C4-2B (cell line): ENCODE measurements at regions not wholly inside any gene's neighbourhood (a gene's known extent, or its start where the extent isn't known, plus 50 kb on each side); places are given as distances from the start of the nearest gene placed in this dataset.

Experiments
- H3K27ac ChIP-seq: fragments of 450-650 bp; 2 replicates; pipeline ENCODE4 v1.5.1; 2017
- CTCF ChIP-seq: fragments of 450-650 bp; conservative IDR thresholded peaks from 2 replicates; pipeline ENCODE4 v1.5.1; 2017; ENCODE audit warnings: mild to moderate bottlenecking
- ZFX ChIP-seq: fragments of 450-650 bp; IDR thresholded peaks from 2 replicates; pipeline ENCODE4 v1.6.1; 2017

GRCh38 chr20:53829255-53829723, 235.7 kb upstream of the ZNF217 start:
- H3K27ac ChIP-seq, result peak overlapping the region; percentile 58; the same call in 1 of the 2 replicates
- TF ChIP-seq ZFX, result no peak
- no peak for TF ChIP-seq CTCF

DNA sequence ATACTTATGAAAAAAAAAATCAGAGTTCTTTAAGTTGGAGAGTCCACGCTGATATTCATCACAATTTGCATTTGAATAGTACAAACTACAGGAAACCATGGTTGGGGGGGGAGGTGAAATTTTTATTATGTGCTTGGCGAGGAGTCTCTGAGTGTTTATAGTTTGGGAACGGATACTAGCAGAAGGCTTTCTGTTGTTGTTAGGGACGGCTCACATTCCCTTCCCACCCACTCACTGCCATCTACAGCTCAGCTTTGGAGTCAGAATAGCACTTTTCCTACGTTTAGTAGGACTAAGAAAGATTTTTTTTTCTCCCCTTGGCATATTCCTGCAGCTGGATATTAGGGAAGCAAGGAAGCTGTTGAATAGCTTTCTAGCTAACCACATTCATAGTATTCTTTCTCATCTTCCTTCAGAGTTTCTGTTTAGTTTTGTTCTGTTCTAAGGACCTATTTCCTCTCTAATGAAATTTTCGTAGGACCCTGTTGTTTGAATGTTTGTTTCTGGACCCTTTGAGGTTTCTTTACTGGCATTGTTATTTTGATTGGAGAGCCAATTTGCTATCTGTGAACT, 235.1 kb upstream of the ZNF217 start:
- peak overlapping the region; percentile 58; the same call in 1 of the 2 replicates for H3K27ac ChIP-seq

GRCh38 chr20:53828088-53828681, 234.5 kb upstream of the ZNF217 start:
- TF ChIP-seq CTCF (no peak), ZFX (no peak)
- H3K27ac ChIP-seq, result peak overlapping the region; percentile 58; the same call in 1 of the 2 replicates

More for the DNA sequence above, 235.1 kb upstream of the ZNF217 start:
- no peak for TF ChIP-seq ZFX
- no peak; the same call in none of the 2 replicates for TF ChIP-seq CTCF

GRCh38 chr20:53827292-53828087, 233.9 kb upstream of the ZNF217 start:
- TF ChIP-seq ZFX (no peak), CTCF (no peak)
- H3K27ac ChIP-seq, result no peak overlapping the region; the same call in 1 of the 2 replicates

DNA sequence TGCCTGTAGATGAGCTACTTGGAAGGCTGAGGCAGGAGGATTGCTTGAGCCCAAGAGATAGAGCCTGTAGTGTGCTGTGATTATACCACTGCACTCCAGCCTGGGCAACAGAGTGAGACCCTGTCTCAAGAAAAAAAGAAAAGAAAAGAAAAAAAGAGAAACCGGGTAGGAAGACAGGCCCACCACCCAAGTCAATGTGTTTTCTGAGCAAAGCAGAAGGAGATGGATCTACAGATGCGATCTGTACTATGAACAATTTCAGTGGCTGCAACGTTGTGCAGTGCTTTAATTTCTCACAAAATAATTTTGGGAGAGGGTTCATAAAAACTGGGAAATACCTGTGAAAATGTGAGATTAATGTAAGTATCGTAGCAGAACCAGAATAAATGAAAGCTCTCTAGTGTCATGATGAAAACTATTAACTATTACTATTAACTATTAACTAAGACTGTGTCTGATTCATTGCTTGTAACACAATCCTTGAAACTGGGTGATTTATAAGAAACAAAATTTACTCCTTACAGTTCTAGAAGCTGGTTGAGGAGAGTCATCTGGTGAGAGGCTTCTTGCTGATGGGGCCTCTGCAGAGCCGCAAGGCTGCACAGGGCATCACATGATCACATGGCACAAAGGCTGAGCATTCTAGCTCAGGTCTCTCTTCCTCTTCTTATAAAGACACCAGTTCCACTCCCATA, 233.1 kb upstream of the ZNF217 start:
- H3K27ac ChIP-seq, result no peak overlapping the region; the same call in 1 of the 2 replicates
- no peak for TF ChIP-seq CTCF
- TF ChIP-seq ZFX, result no peak

GRCh38 chr20:53826090-53826489, 232.5 kb upstream of the ZNF217 start:
- no peak overlapping the region; the same call in 1 of the 2 replicates for H3K27ac ChIP-seq
- TF ChIP-seq CTCF (no peak), ZFX (no peak)
